IPS-NIHi11 (cell line): ENCODE measurements at regions not wholly inside any gene's neighbourhood (a gene's known extent, or its start where the extent isn't known, plus 50 kb on each side); places are given as distances from the start of the nearest gene placed in this dataset.

Source experiments
- DNase-seq: peaks from one replicate; pipeline ENCODE4 v3.0.0; 2012; ENCODE audit warnings: mixed read lengths, low spot score

GRCh38 chr5:158354958-158355357, 496.0 kb upstream of the CLINT1 start:
- no peak for DNase-seq

- no peak for DNase-seq
These were observed 492.7 kb upstream of the CLINT1 start for GRCh38 chr5:158351485-158352125.

- no peak for DNase-seq
These were observed 491.0 kb upstream of the CLINT1 start for GRCh38 chr5:158349987-158350386.

GRCh38 chr5:158344376-158344775, 485.4 kb upstream of the CLINT1 start:
- DNase-seq: no peak

- no peak for DNase-seq
These were observed 481.7 kb upstream of the CLINT1 start for GRCh38 chr5:158340608-158341007.

GRCh38 chr5:158326256-158326655, 467.3 kb upstream of the CLINT1 start:
- peak; percentile 31 for DNase-seq

- DNase-seq: peak; percentile 38
These were observed 465.3 kb upstream of the CLINT1 start for GRCh38 chr5:158324236-158324635.

GRCh38 chr5:158322620-158323019, 463.7 kb upstream of the CLINT1 start:
- DNase-seq: no peak

GRCh38 chr5:158320934-158321333, 462.0 kb upstream of the CLINT1 start:
- DNase-seq: no peak

GRCh38 chr5:158320178-158320674, 461.3 kb upstream of the CLINT1 start:
- no peak for DNase-seq

GRCh38 chr5:158317507-158317906, 458.6 kb upstream of the CLINT1 start:
- DNase-seq: no peak

- peak; percentile 37 for DNase-seq
These were observed 455.0 kb upstream of the CLINT1 start for GRCh38 chr5:158313733-158314464.

- DNase-seq: peak; percentile 42
These were observed 454.2 kb upstream of the CLINT1 start for GRCh38 chr5:158313027-158313732.

- DNase-seq: no peak
These were observed 450.3 kb upstream of the CLINT1 start for GRCh38 chr5:158309088-158309807.

GRCh38 chr5:158308429-158309025, 449.6 kb upstream of the CLINT1 start:
- DNase-seq: no peak

GRCh38 chr5:158305861-158306260, 446.9 kb upstream of the CLINT1 start:
- DNase-seq: no peak

GRCh38 chr5:158304607-158305006, 445.7 kb upstream of the CLINT1 start:
- DNase-seq: no peak

- DNase-seq: no peak
These were observed 444.9 kb upstream of the CLINT1 start for GRCh38 chr5:158303883-158304282.

- DNase-seq: no peak
These were observed 444.3 kb upstream of the CLINT1 start for GRCh38 chr5:158303275-158303674.

- DNase-seq: no peak
These were observed 443.1 kb upstream of the CLINT1 start for GRCh38 chr5:158302029-158302428.

- no peak for DNase-seq
These were observed 442.2 kb upstream of the CLINT1 start for GRCh38 chr5:158301186-158301585.

- no peak for DNase-seq
These were observed 441.3 kb upstream of the CLINT1 start for GRCh38 chr5:158300256-158300655.
